HUES6 (cell line): ENCODE measurements at regions not wholly inside any gene's neighbourhood (a gene's known extent, or its start where the extent isn't known, plus 50 kb on each side); places are given as distances from the start of the nearest gene placed in this dataset.

Experiments used
- H3K27ac ChIP-seq: 2 replicates; pipeline ENCODE4 v1.7.0; 2013; ENCODE audit warnings: low read depth, mild to moderate bottlenecking, low read length, inconsistent platforms
- H3K27me3 ChIP-seq: 2 replicates; pipeline ENCODE4 v1.6.1; 2013; ENCODE audit warnings: low read length; ENCODE audit not compliant: control insufficient read depth, insufficient read depth
- H3K36me3 ChIP-seq: 2 replicates; pipeline ENCODE4 v1.6.1; 2013; ENCODE audit warnings: low read length; ENCODE audit not compliant: control insufficient read depth, insufficient read depth
- H3K4me1 ChIP-seq: 2 replicates; pipeline ENCODE4 v1.6.1; 2013; ENCODE audit warnings: low read length; ENCODE audit not compliant: control insufficient read depth, insufficient read depth
- H3K4me3 ChIP-seq: 2 replicates; pipeline ENCODE4 v1.5.1; 2013; ENCODE audit warnings: low read depth, low read length
- H3K9ac ChIP-seq: one replicate; pipeline ENCODE4 v1.6.1; 2013; ENCODE audit warnings: mild to moderate bottlenecking, low read length
- H3K9me3 ChIP-seq: 2 replicates; pipeline ENCODE4 v1.6.1; 2013; ENCODE audit warnings: low read depth, low read length; ENCODE audit not compliant: control insufficient read depth, insufficient read depth

- Histone ChIP-seq H3K9ac (no peak overlapping the region), H3K9me3 (peaks cover 7% of the 10 kb centered on the region), H3K27ac (no peak overlapping the region), H3K36me3 (no peaks in the 10 kb centered on the region), H3K4me3 (no peak overlapping the region), H3K4me1 (peaks cover 5% of the 10 kb centered on the region; the same call in 1 of the 2 replicates), H3K27me3 (0 out of 2 replicates have a peak, but pooled peaks cover 2% of the 10 kb centered on the region)
These were observed 131.2 kb downstream of the BUD13 start for GRCh38 chr11:116641561-116642045.

- Histone ChIP-seq H3K27me3 (0 out of 2 replicates have a peak, but pooled peaks cover 2% of the 10 kb centered on the region), H3K9ac (no peak overlapping the region), H3K4me3 (no peak overlapping the region), H3K27ac (no peak overlapping the region), H3K9me3 (peaks cover 3% of the 10 kb centered on the region; the same call in 1 of the 2 replicates), H3K36me3 (no peaks in the 10 kb centered on the region), H3K4me1 (peaks cover 8% of the 10 kb centered on the region; the same call in 1 of the 2 replicates)
These were observed 132.0 kb downstream of the BUD13 start for GRCh38 chr11:116640641-116641402.

- H3K27ac ChIP-seq = no peak overlapping the region
- H3K27me3 ChIP-seq = 0 out of 2 replicates have a peak, but pooled peaks cover 2% of the 10 kb centered on the region
- no peaks in the 10 kb centered on the region for H3K36me3 ChIP-seq
- H3K9ac ChIP-seq = no peak overlapping the region
- H3K9me3 ChIP-seq = peaks cover 3% of the 10 kb centered on the region; the same call in 1 of the 2 replicates
- H3K4me3 ChIP-seq = no peak overlapping the region
- peaks cover 8% of the 10 kb centered on the region; the same call in 1 of the 2 replicates for H3K4me1 ChIP-seq
These were observed 134.3 kb downstream of the BUD13 start for GRCh38 chr11:116638463-116638862.

GRCh38 chr11:116637766-116638165 is 135.0 kb downstream of the BUD13 start:
- H3K4me1 ChIP-seq = peaks cover 8% of the 10 kb centered on the region; the same call in 1 of the 2 replicates
- no peak overlapping the region for H3K27ac ChIP-seq
- H3K9ac ChIP-seq = no peak overlapping the region
- H3K27me3 ChIP-seq = 0 out of 2 replicates have a peak, but pooled peaks cover 2% of the 10 kb centered on the region
- H3K4me3 ChIP-seq = no peak overlapping the region
- H3K36me3 ChIP-seq = no peaks in the 10 kb centered on the region
- peaks cover 3% of the 10 kb centered on the region; the same call in 1 of the 2 replicates for H3K9me3 ChIP-seq

- peaks cover 3% of the 10 kb centered on the region; the same call in 1 of the 2 replicates for H3K9me3 ChIP-seq
- H3K36me3 ChIP-seq = no peaks in the 10 kb centered on the region
- H3K27ac ChIP-seq = no peak overlapping the region
These were observed 136.4 kb downstream of the BUD13 start for GRCh38 chr11:116636341-116636929.

GRCh38 chr11:116631201-116631600 is 141.6 kb downstream of the BUD13 start:
- Histone ChIP-seq H3K4me1 (no peaks in the 10 kb centered on the region), H3K27me3 (peaks cover 8% of the 10 kb centered on the region; the same call in 1 of the 2 replicates), H3K9ac (no peak overlapping the region), H3K4me3 (no peak overlapping the region), H3K36me3 (no peaks in the 10 kb centered on the region), H3K27ac (no peak overlapping the region), H3K9me3 (peaks cover 6% of the 10 kb centered on the region; the same call in 1 of the 2 replicates)

More at GRCh38 chr11:116636341-116636929, 136.4 kb downstream of the BUD13 start:
- H3K27me3 ChIP-seq = 0 out of 2 replicates have a peak, but pooled peaks cover 2% of the 10 kb centered on the region
- peaks cover 8% of the 10 kb centered on the region; the same call in 1 of the 2 replicates for H3K4me1 ChIP-seq
- H3K4me3 ChIP-seq = no peak overlapping the region
- H3K9ac ChIP-seq = no peak overlapping the region

GRCh38 chr11:116618461-116618860 is 154.3 kb downstream of the BUD13 start:
- no peak overlapping the region for H3K4me3 ChIP-seq
- no peaks in the 10 kb centered on the region for H3K9me3 ChIP-seq
- H3K36me3 ChIP-seq = no peaks in the 10 kb centered on the region
- no peak overlapping the region for H3K9ac ChIP-seq
- H3K4me1 ChIP-seq = no peaks in the 10 kb centered on the region
- H3K27me3 ChIP-seq = peaks cover 18% of the 10 kb centered on the region; the same call in 1 of the 2 replicates
- no peak overlapping the region for H3K27ac ChIP-seq

GRCh38 chr11:116615211-116615865 is 157.4 kb downstream of the BUD13 start:
- peaks cover 36% of the 10 kb centered on the region; the same call in 1 of the 2 replicates for H3K27me3 ChIP-seq

GRCh38 chr11:116614306-116615210 is 158.2 kb downstream of the BUD13 start:
- peaks cover 36% of the 10 kb centered on the region; the same call in 1 of the 2 replicates for H3K27me3 ChIP-seq
- no peaks in the 10 kb centered on the region for H3K4me1 ChIP-seq
- no peaks in the 10 kb centered on the region for H3K9me3 ChIP-seq
- H3K9ac ChIP-seq = no peak overlapping the region
- H3K27ac ChIP-seq = no peak overlapping the region
- no peaks in the 10 kb centered on the region for H3K36me3 ChIP-seq
- H3K4me3 ChIP-seq = no peak overlapping the region

More at GRCh38 chr11:116615211-116615865, 157.4 kb downstream of the BUD13 start:
- Histone ChIP-seq H3K4me1 (no peaks in the 10 kb centered on the region), H3K9ac (no peak overlapping the region), H3K4me3 (no peak overlapping the region), H3K9me3 (no peaks in the 10 kb centered on the region), H3K36me3 (no peaks in the 10 kb centered on the region), H3K27ac (no peak overlapping the region)
